HG03521 (cell line): ENCODE measurements at regions not wholly inside any gene's neighbourhood (a gene's known extent, or its start where the extent isn't known, plus 50 kb on each side); places are given as distances from the start of the nearest gene placed in this dataset.
"Not testable (repeated sequence)": the region's sequence is repeated elsewhere in the genome, so short reads cannot be mapped to it uniquely, and the experiment has no call there.

ENCODE experiments used
- ATAC-seq: cut with Tn5 transposase; IDR thresholded peaks from one replicate; pipeline ENCODE4 v1.9.1; 2021; ENCODE audit warnings: mild to moderate bottlenecking, moderate library complexity; ENCODE audit not compliant: unreplicated experiment

DNA sequence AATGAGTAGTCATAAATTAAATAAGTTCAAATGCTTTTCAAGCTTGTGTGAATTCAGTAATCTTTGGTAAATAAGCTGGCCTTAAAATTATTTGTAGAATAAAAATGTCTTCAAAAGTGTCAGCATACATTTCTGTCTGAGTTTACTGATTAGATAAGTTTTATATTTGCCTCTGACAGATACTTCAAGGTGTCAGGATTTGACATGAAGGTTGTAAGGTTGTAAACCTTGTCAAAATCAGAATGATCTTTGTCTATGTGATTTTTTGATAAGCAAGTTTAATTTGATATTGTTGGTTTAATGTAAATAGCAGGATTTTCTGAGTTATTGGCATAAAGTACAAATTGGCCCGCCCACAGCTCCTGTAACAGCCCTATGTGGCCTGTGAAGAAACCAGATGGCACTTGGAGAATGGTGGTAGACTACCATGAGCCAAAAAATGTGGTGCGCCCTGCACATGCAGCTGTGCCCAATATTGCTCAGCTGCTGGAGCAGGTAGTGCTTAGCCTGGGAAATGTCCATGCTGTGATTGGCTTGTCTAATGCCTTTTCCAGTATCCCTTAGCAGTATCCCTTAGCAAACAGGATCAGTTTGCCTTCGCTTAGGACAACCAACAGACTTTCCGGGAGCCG, 188.0 kb upstream of the SPHKAP start:
- no peak for ATAC-seq

DNA sequence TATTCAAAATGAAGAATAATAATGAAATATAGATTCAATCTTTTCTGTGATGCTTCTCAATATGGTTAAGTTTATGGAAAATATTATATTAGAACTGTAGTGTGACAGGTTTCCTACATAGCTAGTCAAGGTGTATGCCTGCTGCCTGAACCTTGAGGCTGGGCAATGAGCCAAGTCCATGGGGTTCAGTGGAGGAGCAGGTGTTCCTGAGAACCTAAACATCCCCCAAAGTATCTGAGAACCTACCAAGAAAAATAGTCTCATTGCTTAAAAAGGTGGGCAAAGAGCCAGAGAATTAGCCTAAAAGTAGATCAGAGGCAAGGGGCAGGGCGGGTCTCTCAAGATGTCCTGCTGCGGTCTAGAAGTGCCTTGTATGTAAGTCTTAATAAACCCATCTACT, 185.9 kb upstream of the SPHKAP start:
- no peak for ATAC-seq

GRCh38 chr2:228359473-228359872, 178.0 kb upstream of the SPHKAP start:
- no peak for ATAC-seq

DNA sequence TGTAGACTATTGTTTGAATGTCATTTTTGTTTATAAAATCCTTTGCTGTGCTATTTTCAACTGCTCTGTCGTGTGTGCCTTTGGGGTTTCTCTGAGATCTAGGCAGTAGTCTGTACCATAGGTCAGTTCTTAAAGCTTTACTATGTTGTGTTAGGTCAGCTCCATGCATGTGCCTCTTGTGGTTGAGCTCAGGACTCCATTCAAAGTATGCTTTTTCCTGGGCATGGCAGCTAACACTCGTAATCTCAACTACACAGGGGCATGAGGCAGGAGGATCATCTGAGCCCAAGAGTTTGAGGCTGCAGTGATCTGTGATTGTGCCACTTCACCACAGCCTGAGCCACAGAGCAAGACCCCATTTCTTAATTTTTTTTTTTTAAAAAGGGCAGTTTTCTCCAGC, 174.4 kb upstream of the SPHKAP start:
- no peak for ATAC-seq

DNA sequence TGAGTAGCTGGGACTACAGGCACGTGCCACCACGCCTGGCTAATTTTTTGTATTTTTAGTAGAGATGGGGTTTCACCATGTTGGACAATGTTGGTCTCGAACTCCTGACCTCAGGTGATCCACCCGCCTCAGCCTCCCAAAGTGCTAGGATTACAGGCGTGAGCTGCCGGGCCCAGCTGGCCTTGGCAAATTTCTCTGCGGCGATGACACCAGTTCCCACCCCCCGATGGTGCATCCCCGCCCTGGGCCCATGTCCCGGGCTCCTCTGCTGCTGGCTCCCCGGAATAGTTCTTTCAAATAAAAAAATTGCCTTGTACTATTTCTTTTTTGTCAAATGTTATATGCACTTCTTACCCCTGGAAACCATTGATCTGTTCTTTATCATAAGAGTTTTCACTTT, 171.5 kb upstream of the SPHKAP start:
- not testable (repeated sequence) for ATAC-seq

DNA sequence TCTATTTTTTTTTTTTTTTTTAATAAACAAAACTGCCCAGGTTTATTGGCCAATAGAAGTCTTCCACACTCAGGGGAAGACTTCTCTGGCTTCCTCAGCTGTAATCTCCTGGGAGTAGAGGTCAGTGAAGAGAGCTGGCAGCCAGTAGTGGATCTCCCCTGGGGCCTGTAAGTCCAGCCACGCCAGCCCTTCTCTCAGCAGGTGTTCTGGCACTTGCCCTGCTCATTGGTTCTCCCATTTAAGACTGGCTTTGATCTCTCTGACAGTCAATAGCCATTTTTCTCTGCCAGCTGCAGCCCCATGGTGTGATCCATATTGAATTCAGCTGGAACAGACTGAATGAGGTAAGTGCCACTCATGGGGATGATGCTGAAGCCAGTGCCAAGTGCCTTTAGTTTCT, 170.6 kb upstream of the SPHKAP start:
- ATAC-seq: no peak

GRCh38 chr2:228348516-228349064, 167.1 kb upstream of the SPHKAP start:
- ATAC-seq: no peak

DNA sequence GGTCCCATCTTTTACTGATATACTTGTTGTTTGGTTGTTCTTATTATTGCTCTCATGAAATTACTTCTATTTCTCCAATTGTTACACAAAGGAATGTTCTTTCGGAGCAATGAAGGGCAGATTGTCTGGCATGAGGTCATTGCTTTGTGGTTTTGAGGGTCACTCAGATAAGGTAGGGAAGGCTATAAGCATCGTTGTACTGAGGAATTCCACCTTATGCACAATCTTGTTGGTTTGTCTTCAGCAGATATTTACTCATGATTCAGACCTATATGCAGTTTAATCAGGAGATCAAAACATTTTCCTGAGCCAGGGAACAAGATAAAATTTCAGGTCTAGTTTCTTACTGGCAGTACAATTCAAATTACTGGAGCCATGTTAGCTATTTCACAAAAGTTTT, 163.0 kb upstream of the SPHKAP start:
- ATAC-seq: no peak

GRCh38 chr2:228339525-228339924, 158.0 kb upstream of the SPHKAP start:
- ATAC-seq: no peak

DNA sequence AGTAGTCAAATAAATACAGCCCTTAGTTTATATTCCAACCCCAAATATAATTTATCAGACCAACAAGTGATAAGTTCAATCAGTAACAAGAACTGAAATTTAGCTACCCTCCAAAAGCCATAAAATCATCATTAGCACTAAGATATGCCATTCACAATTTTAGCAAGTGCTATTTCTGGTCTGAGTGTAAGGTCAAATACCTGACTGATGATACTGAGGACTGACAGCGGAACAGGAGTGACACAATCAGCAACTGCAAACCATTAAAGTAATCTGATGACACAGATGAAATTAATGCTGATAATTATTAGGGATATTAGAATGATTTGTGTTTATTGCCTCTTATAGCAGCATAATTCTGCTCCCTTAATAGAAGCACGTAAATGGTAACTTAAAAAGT, 152.7 kb upstream of the SPHKAP start:
- ATAC-seq: no peak

DNA sequence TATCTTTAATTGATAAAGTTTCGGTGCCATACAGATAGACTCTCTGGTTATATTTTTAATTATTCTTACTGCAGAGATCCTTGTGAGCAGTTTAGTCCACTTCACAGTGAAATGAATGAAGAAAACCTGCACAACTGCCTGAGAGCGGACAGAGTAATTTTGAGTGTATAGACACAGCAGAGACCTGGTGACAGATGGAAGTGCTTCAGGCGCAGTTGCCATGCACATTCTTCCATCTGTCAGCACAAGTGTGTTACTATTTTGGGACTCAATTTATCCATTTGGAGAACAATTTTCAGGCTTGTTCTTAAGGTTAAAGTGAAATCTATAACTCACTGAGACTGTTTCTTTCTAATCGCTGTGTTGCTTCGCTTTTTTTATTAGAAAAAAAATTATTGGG, 147.8 kb upstream of the SPHKAP start:
- ATAC-seq: no peak

DNA sequence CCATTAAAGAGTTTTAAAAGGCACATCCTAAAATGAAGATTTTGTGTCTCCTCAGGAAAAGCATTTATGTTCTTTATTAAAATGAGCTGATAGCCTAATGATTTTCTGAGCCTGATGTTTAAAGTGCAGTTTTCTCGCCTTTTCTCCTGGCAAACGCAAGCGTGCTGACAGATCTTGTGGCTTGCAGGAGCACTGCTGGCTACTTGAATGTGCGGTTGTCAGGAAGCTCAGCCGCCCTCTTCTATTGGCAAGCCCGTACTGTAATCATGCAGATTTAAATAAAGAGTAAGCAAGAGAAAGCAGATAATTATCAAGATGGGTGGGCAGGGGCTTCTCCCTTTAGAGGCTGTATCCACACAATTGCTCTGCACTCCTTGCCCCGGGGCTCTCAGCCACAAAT, 139.5 kb upstream of the SPHKAP start:
- ATAC-seq: no peak

DNA sequence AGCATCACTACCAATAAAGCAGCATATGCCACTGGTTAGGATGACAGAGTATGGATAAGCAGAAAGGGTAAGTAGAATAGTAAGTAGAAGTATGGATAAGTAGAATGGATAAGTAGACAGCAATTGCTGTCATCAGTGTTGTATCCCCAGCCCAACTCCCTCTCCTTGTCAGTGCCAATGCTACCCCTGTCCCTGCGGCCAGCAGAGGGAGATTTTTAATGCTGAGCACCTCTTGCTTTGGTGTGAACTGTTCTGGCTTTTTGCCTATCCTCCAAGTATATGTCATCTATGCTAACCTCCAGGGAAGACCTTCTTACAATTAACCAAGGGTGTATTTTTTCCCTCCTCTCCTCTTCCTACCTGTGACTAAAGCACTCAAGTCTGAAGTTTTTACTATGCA, 136.7 kb upstream of the SPHKAP start:
- no peak for ATAC-seq

DNA sequence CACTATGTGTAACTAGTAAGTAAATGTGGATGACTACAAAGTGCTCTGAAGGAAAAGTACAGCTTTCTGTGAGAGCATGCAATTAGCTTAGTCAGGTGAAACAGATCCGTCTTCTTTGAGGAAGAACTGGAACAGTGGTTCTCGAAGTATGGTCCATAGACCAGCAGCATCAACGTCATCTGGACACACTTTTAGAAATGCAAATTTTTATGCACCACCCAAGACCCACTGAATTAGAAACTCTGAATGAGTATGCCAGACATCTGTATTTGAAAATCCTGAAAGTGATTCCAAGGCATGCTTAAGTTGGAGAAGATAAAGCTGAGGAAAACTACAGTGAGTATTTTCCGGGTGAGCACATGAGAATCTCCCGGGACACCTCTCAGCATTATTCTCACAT, 130.7 kb upstream of the SPHKAP start:
- ATAC-seq: no peak

DNA sequence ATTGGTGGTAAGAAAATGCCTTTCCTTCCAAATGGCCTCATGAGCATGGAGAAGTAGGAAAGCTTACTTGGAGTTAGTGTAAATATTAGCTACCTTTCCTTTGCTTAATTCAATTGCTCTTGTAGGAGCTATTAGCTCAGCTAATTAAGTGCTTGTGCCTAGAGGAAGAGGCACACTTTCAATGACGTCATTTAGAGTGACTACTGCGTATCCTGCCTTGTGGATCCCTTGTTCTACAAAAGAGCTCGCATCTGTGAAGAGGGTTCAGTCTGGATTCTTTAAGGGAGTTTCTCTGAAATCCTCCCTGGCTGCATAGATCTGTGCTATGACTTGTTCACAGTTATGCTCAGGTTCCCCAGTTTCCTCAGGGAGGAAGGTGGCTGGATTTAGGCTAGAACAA, 122.5 kb upstream of the SPHKAP start:
- no peak for ATAC-seq

GRCh38 chr2:228283491-228284171, 102.1 kb upstream of the SPHKAP start:
- no peak for ATAC-seq

DNA sequence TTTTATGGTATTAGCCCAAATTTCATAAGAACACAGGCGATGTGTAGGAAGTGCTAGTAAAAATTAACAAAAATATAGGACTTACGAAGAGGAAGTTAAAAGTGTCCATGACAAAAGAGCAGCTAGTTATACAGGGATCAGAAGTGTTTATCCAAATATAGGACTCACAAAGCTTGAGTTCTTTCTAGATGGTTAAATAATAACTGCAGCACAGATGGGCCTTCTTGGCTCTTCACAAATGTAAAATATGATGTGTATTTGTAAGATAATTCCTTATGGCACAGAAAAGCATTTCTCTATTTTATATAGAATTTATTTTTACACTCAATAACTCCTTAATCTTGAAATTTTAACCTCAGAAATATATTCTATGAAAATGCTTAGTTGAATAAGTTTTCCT, 100.9 kb upstream of the SPHKAP start:
- ATAC-seq: no peak

DNA sequence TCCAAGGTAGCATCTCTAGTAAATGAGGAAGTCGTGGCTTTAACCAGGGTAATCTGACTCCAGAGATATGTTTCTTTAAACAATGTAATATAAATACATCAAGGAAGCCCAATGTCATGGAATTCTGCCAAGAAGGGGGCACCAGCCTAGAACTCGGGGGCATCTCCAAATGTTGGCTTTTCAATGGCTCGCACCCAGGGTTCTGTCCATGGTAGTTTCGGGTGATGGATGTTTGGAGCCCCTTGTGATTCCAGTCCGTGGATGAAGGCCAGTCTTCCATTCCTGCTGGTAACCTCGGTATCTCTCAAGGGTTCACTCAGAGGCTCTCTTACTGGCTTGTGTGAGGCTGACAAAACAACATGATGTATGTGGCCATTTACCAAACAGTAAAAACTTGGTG, 91.7 kb upstream of the SPHKAP start:
- no peak for ATAC-seq

GRCh38 chr2:228269351-228269750, 87.9 kb upstream of the SPHKAP start:
- no peak for ATAC-seq

DNA sequence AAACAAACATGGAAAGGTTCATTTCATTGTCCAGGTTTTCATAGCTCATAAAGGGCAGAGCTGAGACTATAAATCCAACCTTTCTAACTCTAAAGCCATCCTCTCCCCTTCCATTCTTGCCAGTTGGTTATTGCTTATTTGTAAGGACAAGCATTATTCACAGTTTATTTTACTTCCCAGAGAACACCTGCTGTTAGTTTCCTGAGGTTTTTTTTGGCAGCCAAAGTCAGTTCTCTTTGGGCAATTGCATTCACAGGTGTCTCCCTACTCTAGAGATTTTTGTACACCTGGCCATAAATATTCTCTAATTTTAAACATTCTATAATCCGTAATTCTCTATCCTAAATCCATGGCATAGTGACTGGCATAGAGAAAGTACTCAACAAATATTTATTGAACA, 87.3 kb upstream of the SPHKAP start:
- ATAC-seq: no peak

GRCh38 chr2:228268301-228268700, 86.8 kb upstream of the SPHKAP start:
- no peak for ATAC-seq

GRCh38 chr2:228263156-228263555, 81.7 kb upstream of the SPHKAP start:
- ATAC-seq: no peak

- ATAC-seq: no peak
Observed at GRCh38 chr2:228261546-228261945, 80.1 kb upstream of the SPHKAP start.
